EL (cell line): ENCODE measurements at regions not wholly inside any gene's neighbourhood (a gene's known extent, or its start where the extent isn't known, plus 50 kb on each side); places are given as distances from the start of the nearest gene placed in this dataset.

Source experiments
- DNase-seq: peaks from one replicate; pipeline ENCODE4 v3.0.0-alpha.2; 2016

- DNase-seq: no peak
Measured at GRCh38 chr2:49298230-49298629, 143.9 kb upstream of the FSHR start.

GRCh38 chr2:49296107-49296867, 142.0 kb upstream of the FSHR start:
- DNase-seq: no peak

- DNase-seq: no peak
Measured at GRCh38 chr2:49294225-49294624, 139.9 kb upstream of the FSHR start.

- no peak for DNase-seq
Measured at GRCh38 chr2:49291619-49292018, 137.3 kb upstream of the FSHR start.

- no peak for DNase-seq
Measured at GRCh38 chr2:49289711-49290110, 135.4 kb upstream of the FSHR start.

- DNase-seq: no peak
Measured at GRCh38 chr2:49288902-49289700, 134.8 kb upstream of the FSHR start.

- DNase-seq: no peak
Measured at GRCh38 chr2:49288113-49288705, 133.9 kb upstream of the FSHR start.

GRCh38 chr2:49286726-49287125, 132.4 kb upstream of the FSHR start:
- no peak for DNase-seq

- DNase-seq: no peak
Measured at GRCh38 chr2:49286045-49286444, 131.7 kb upstream of the FSHR start.

- DNase-seq: no peak
Measured at GRCh38 chr2:49278561-49278960, 124.2 kb upstream of the FSHR start.

GRCh38 chr2:49278141-49278540, 123.8 kb upstream of the FSHR start:
- DNase-seq: no peak

GRCh38 chr2:49271060-49271606, 116.8 kb upstream of the FSHR start:
- no peak for DNase-seq

- DNase-seq: no peak
Measured at GRCh38 chr2:49270091-49270490, 115.8 kb upstream of the FSHR start.

- DNase-seq: no peak
Measured at GRCh38 chr2:49265471-49265870, 111.2 kb upstream of the FSHR start.

GRCh38 chr2:49262801-49263560, 108.7 kb upstream of the FSHR start:
- DNase-seq: no peak

GRCh38 chr2:49261781-49262180, 107.5 kb upstream of the FSHR start:
- DNase-seq: no peak

GRCh38 chr2:49260979-49261538, 106.7 kb upstream of the FSHR start:
- DNase-seq: no peak

- DNase-seq: no peak
Measured at GRCh38 chr2:49259926-49260325, 105.6 kb upstream of the FSHR start.

GRCh38 chr2:49255409-49255971, 101.2 kb upstream of the FSHR start:
- DNase-seq: no peak

- DNase-seq: no peak
Measured at GRCh38 chr2:49254401-49254800, 100.1 kb upstream of the FSHR start.

- peak; percentile 77 for DNase-seq
Measured at GRCh38 chr2:49251766-49252165, 97.5 kb upstream of the FSHR start.

- no peak for DNase-seq
Measured at GRCh38 chr2:49251251-49251650, 96.9 kb upstream of the FSHR start.
